Calu3 (cell line): ENCODE measurements at regions not wholly inside any gene's neighbourhood (a gene's known extent, or its start where the extent isn't known, plus 50 kb on each side); places are given as distances from the start of the nearest gene placed in this dataset.

Experiments
- BruUV-seq: library from RNA; stranded (reverse); fragments of 400-500 nt; replicated peaks from 2 replicates; lab custom pipeline; 2021; lab: Mats Ljungman, UMichigan
- CTCF ChIA-PET: fragments of 300-600 bp; sonication (Branson Sonifier 250); formaldehyde crosslinking; loops from one replicate; lab custom pipeline; 2022; ENCODE audit warnings: antibody characterized with exemption; lab: Charles Lee
- DNase-seq: peaks from one replicate; pipeline ENCODE4 v3.0.0; 2022
- H3K27ac Mint-ChIP-seq: one replicate; pipeline ENCODE4 v1.8.0; 2022; ENCODE audit warnings: mixed read lengths; ENCODE audit not compliant: unreplicated experiment
- H3K27me3 Mint-ChIP-seq: one replicate; pipeline ENCODE4 v1.8.0; 2022; ENCODE audit warnings: mixed read lengths; ENCODE audit not compliant: unreplicated experiment
- H3K36me3 Mint-ChIP-seq: one replicate; pipeline ENCODE4 v1.8.0; 2022; ENCODE audit warnings: mild to moderate bottlenecking, moderate library complexity, mixed read lengths; ENCODE audit not compliant: insufficient read depth, unreplicated experiment
- H3K4me1 Mint-ChIP-seq: one replicate; pipeline ENCODE4 v1.8.0; 2022; ENCODE audit warnings: mild to moderate bottlenecking, low read depth, mixed read lengths; ENCODE audit not compliant: unreplicated experiment
- H3K4me3 Mint-ChIP-seq: one replicate; pipeline ENCODE4 v1.8.0; 2022; ENCODE audit warnings: mild to moderate bottlenecking, low read depth, moderate library complexity, mixed read lengths; ENCODE audit not compliant: unreplicated experiment
- H3K9me3 Mint-ChIP-seq: one replicate; pipeline ENCODE4 v1.8.0; 2022; ENCODE audit warnings: low read depth, mixed read lengths; ENCODE audit not compliant: unreplicated experiment
- CTCF ChIP-seq: fragments of 200-600 bp; IDR thresholded peaks from one replicate; pipeline ENCODE4 v1.8.0; 2022; ENCODE audit warnings: antibody characterized with exemption; ENCODE audit not compliant: unreplicated experiment
- intact Hi-C: fragments of 100-400 bp; cut with micrococcal nuclease; formaldehyde crosslinking; loops from one replicate; pipeline ENCODE4 v1.10.0; 2022; ENCODE audit not compliant: unreplicated experiment

GRCh38 chr3:161690299-161690620 lies 193.7 kb downstream of the OTOL1 start:
- CTCF ChIA-PET: no interaction called here
- no peaks in the 10 kb centered on the region for H3K4me1 Mint-ChIP-seq

GRCh38 chr3:161691677-161692076 lies 195.1 kb downstream of the OTOL1 start:
- H3K27ac Mint-ChIP-seq: no peak overlapping the region
- H3K4me3 Mint-ChIP-seq: no peak overlapping the region
- intact Hi-C loops: no loop called here
- H3K36me3 Mint-ChIP-seq: no peaks in the 10 kb centered on the region
- no peaks in the 10 kb centered on the region for H3K4me1 Mint-ChIP-seq
- no peaks in the 10 kb centered on the region for H3K27me3 Mint-ChIP-seq
- BruUV-seq: no TSS peak
- CTCF ChIA-PET: no interaction called here
- no peak for TF ChIP-seq CTCF
- H3K9me3 Mint-ChIP-seq: no peaks in the 10 kb centered on the region
- DNase-seq: no peak

More at GRCh38 chr3:161690299-161690620, 193.7 kb downstream of the OTOL1 start:
- peaks cover 4% of the 10 kb centered on the region for H3K9me3 Mint-ChIP-seq
- H3K27me3 Mint-ChIP-seq: no peaks in the 10 kb centered on the region
- intact Hi-C loops: no loop called here
- no peaks in the 10 kb centered on the region for H3K36me3 Mint-ChIP-seq
- DNase-seq: no peak
- no peak for TF ChIP-seq CTCF
- BruUV-seq: no TSS peak
- no peak overlapping the region for H3K4me3 Mint-ChIP-seq
- H3K27ac Mint-ChIP-seq: no peak overlapping the region

DNA sequence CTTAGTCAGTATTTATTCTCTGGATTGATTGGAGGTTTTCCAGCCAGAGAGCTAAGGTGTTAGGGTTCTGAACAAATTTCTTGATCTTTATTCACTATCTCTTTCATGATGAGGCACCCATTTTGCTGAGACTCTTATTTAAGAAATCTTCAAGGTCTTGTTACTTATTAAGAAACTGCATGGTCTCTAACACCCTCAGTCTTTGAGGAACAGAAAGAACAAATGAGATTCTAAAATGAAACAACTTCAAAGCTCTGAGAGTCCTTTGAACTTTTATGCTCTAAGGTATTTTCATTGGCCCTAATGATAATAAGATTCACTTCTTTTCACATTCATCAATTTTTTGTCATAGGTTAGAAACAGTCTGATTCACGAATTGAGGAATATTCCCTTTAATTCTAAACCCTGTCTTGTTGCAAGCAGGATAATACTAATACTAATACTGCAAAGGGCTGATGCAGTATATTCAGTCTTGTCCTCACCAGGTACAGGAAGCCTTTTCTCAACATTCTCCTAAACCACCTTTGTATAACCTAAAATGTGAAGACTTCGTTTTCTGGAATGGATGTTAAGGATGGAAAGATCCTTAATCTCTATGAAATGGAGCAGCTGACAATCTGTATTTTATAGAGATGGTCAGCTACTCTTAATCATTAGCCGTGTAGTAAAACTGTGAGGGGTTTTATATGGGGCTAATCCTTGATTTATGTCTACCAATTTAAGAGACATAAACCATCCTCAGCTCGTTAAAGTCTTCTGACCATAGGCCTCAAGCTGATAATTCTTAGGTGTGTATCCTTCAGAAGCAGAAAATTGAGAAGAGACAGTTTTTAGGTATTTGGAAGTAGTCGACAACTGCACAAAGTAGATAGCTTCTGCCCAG lies 198.3 kb downstream of the OTOL1 start:
- no peak overlapping the region for H3K27ac Mint-ChIP-seq
- no peaks in the 10 kb centered on the region for H3K36me3 Mint-ChIP-seq
- no peaks in the 10 kb centered on the region for H3K9me3 Mint-ChIP-seq
- no peak for TF ChIP-seq CTCF
- DNase-seq: no peak
- H3K4me3 Mint-ChIP-seq: no peak overlapping the region
- CTCF ChIA-PET: interaction anchor here (0.7 to 1.1 kb wide), 3 partner anchors 24 to 389 kb away, joined by 3 read pairs; no protein-coding TSS in a partner anchor
- BruUV-seq: no TSS peak
- no peaks in the 10 kb centered on the region for H3K27me3 Mint-ChIP-seq
- intact Hi-C loops: no loop called here
- no peaks in the 10 kb centered on the region for H3K4me1 Mint-ChIP-seq

- Mint-ChIP-seq H3K4me3 (no peak overlapping the region), H3K36me3 (no peaks in the 10 kb centered on the region), H3K27me3 (no peaks in the 10 kb centered on the region), H3K27ac (no peak overlapping the region), H3K4me1 (peaks cover under 1% of the 10 kb centered on the region), H3K9me3 (no peaks in the 10 kb centered on the region)
- no peak for DNase-seq
- no TSS peak for BruUV-seq
- CTCF ChIA-PET: no interaction called here
- intact Hi-C loops: no loop called here
- TF ChIP-seq CTCF: no peak
Observed at GRCh38 chr3:161695811-161696210, 199.2 kb downstream of the OTOL1 start.
